ENCODE measurements at regions not wholly inside any gene's neighbourhood (a gene's known extent, or its start where the extent isn't known, plus 50 kb on each side); places are given as distances from the start of the nearest gene placed in this dataset.

GRCh38 chr16:86325360-86325759, 185.0 kb upstream of the FOXF1 start:
- DNase-seq (ENCODE audit: low spot score): no peak

DNA sequence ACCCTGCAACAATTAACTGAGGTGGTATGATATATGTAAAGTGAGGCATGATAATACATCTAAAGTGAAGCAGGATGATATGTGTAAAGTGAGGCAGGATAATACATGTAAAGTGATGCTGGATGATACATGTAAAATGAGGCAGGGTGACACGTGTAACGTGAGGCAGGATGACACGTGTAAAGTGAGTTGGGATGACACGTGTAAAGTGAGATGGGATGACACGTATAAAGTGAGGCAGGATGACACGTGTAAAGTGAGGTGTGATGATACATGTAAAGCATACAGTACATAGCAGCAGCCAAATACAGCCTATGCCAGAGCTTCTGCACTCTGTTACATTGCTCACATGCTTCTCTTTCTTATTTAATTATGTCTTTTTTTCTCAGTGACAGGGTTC, 184.4 kb upstream of the FOXF1 start:
- no peak for DNase-seq (ENCODE audit: low spot score)

DNA sequence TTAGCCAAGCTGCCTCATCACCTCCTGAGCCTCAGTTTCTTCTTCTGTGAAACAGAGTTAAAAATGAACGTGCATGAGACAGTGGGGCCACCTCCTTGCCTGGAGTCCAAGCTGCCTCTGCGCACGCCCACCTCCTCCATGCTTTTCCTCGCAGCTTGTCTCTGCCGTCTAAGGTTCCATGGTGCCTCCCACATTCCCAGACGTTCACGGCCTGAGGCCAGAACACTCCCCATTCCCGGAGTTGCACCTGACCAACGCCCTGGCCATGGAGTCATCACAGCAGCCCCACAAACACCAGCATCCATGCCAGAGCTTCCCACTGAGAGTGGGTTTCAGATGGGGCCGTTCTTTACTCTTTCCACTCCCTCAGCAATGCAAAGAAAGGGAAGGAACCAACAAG, 183.0 kb upstream of the FOXF1 start:
- no peak for DNase-seq (ENCODE audit: low spot score)

GRCh38 chr16:86330906-86331305, 179.4 kb upstream of the FOXF1 start:
- DNase-seq (ENCODE audit: low spot score): no peak

DNA sequence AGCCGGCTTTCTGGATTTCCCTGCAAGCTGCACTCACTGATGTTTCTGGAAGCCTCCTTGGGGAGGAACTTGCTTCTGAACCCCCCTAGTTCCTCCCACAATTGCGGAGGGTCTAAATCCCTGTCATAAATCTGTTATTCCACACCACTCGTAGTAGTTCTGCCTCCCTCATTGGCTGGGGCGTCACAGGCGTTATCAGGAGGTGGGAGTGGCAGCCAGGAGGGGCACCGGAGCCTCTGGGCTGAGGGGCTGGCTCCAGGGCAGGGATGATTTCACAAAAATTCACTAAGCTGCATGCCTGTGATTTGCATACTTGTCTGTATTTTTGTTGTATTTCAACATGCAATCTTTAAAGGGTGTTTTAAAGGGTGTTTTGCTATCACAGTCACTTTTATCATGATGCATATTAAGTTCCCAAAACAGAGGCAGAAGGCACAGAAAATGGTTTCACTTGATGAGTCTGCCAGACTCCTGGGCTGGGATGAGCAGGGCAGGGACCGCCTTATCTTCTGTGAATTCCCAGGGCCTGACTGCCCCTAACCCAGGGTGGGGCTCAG, 176.2 kb upstream of the FOXF1 start:
- no peak for DNase-seq (ENCODE audit: low spot score)

DNA sequence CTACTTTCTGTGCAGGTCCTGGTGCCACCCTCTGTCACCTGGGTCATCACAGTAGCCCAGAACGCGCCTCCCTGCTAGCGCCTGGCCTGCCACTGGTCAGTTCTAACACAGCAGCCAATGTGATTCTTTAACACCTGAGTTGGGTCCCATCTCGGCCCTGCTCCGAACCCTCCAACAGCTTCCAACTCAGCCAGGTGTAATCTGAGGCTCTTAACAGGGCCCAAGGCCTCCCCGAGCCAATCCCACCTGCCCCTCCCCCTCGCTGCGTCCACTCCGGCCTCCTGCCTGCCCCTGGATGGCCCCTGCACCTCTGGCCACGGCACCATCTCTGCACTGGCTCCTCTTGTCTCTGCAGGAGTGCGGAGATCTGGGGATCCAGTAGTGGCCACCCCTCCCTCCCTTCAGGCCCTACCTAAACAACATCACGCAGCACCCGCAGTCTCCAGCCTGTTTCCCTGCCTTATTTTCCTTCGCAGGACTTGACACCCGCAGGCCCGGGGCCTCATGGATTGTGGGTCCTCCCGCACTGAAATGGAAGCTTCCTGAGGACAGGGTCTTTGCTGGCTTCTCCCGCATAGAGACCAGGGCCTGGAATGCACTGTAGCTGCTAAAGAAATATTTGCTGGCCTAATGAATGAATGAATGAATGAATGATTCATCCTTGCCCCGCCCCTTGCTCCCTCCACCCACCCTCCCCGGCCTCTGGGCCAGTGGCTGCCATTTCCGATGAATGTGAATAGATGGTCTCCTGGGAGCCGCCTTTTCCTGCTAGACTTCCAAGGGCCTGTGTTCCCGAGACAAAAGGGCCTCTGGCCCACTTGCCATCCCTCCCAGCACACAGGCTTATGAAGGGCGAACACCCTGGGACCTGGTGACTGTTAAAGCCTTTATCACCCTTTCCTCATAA, 174.8 kb upstream of the FOXF1 start:
- DNase-seq (ENCODE audit: low spot score): no peak

GRCh38 chr16:86337138-86337537, 173.2 kb upstream of the FOXF1 start:
- no peak for DNase-seq (ENCODE audit: low spot score)

DNA sequence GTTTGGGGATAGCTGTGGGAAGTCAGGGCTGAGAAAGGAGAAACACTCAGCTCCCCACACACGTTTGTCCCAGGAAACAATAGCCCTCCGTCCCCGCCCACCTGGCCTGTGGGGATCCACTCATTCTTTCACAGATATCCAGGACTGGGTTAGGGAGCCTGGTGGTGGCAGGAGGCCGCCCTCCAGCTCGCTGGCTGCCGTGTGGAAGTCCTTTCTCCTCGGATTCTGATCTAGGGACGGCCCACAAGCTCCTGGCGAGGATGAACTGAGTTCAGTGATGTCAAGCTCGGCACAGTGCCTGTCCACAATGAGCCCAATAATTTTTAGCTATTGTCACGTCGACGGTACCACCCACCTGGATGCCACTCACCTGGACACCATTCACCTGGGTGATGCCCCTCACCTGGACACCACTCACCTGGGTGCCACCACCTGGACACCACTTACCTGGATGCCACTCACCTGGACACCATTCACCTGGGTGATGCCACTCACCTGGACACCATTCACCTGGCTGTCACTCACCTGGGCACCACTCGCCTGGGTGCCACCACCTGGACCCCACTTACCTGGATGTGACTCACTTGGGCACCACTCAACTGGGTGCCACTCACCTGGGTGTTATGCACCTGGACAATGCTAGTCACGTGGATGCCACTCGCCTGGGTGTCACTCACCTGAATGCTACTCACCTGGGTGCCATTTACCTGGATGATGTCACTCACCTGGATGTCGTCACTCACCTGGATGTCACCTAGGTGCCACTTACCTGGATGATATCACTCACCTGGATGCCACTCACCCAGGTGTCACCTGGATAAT, 172.5 kb upstream of the FOXF1 start:
- no peak for DNase-seq (ENCODE audit: low spot score)

DNA sequence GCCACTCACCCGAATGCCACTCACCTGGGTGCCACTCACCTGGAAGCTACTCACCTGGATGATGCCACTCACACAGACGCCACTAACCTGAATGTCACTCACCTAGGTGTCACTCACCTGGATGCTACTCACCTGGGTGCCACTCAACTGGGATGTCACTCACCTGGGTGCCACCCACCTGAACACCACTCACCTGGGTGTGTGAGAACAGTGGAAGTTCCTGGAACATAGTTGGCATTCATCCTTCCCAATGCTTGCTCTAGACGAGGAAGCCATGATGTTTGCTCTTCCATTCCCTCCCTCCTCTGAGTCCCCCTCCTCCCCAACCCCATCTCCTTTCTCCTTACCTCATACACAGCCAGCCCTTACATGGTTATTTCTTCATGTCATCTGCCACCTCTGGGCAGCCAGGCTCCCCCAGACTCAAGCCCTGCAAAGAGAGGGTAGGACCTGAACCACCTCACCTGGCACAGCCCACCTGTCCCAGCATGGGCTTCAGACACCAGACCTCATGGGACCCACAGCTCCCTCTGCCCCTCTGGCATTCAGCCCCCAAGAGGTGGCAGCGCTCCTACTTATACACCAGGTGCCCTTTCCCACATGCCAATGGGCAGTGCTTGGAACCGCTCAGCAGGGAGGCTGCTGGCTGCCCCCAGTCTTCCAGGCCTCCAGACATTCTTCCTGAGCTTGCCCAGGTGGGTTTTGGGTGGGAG, 171.8 kb upstream of the FOXF1 start:
- no peak for DNase-seq (ENCODE audit: low spot score)

DNA sequence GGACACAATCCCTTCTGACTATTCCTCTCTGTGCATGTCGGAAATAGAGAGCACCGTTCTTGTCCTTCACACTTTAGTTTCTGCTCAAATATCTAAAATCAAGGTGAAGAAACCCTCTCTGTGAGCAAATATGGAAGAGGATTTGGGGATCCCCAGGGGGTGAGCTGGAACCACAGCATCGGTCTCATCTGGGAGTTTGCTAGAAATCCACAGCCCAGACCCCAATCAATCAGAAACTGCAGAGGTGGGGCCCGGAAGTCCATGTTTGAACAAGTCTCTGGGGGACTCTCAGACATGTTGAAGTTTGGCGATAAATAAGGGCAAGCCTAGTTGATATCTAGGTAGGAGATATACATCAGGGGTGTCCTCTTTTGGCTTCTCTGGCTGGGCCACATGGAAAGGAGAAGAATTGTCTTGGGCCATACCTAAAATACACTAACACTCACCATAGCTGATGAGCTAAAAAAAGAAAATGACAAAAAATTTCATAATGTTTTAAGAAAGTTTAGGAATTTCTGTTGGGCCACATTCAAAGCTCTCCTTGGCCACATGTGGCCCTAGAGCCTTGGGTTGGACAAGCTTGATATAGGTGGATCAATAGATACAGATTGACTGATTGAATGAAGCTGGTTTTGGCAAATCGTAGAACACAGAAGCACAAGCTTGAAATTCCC, 168.0 kb upstream of the FOXF1 start:
- DNase-seq (ENCODE audit: low spot score): no peak

DNA sequence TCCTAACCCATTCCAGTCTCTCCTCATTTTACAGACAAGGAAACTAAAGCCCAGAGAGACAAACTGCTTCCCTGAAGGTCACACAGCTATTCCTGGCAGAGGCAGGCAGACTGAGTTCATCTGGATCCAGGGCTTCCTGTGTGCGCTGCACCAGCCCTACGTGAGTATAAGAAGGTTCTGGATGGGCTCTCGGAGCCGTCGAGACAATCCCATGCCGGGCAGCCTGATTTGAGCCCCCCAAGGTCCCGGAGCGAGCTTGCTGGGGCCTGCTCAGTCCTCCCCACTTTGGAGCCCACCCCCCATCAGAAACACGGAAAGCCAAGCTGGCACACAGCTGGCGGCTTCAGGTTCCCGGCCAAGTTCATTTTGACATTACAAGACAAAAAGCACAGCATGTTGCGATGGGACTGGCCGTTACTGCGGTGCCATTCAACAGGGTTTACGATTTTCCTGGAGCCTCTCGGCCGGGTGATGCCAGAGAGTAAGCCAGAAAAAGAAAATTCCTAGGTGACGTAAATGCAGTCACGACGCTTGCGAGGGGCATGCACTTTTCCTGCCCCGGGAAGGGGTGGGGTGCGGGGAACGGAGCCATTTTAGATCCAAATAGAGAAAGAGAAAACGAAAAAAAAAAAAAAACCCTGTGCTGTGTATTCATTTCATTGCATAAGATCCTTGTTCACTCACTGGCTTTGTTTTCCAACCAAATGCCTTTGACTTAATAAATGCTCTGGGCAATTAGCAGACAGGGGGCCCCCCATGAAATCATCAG, 167.1 kb upstream of the FOXF1 start:
- no peak for DNase-seq (ENCODE audit: low spot score)

GRCh38 chr16:86343796-86344585, 166.3 kb upstream of the FOXF1 start:
- DNase-seq (ENCODE audit: low spot score): no peak

GRCh38 chr16:86344586-86344871, 165.8 kb upstream of the FOXF1 start:
- DNase-seq (ENCODE audit: low spot score): no peak

- no peak for DNase-seq (ENCODE audit: low spot score)
These were observed 165.4 kb upstream of the FOXF1 start for GRCh38 chr16:86344881-86345280.

GRCh38 chr16:86345516-86345915, 164.8 kb upstream of the FOXF1 start:
- DNase-seq (ENCODE audit: low spot score): no peak

GRCh38 chr16:86346034-86346433, 164.3 kb upstream of the FOXF1 start:
- no peak for DNase-seq (ENCODE audit: low spot score)

DNA sequence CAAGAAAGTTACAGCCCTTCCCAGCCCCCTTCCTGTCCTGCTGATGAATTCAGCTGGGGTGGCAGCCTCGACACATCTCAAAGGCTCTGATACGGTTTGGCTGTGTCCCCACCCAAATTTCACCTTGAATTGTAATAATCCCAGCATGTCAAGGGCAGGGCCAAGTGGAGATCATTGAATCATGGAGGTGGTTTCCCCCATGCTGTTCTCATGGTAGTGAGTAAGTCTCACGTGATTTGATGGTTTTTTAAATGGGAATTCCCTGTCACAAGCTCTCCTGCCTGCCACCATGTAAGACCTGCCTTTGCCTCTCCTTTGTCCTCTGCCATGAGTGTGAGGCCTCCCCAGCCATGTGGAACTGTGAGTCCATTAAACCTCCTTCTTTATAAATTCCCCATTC, 163.2 kb upstream of the FOXF1 start:
- DNase-seq (ENCODE audit: low spot score): no peak

DNA sequence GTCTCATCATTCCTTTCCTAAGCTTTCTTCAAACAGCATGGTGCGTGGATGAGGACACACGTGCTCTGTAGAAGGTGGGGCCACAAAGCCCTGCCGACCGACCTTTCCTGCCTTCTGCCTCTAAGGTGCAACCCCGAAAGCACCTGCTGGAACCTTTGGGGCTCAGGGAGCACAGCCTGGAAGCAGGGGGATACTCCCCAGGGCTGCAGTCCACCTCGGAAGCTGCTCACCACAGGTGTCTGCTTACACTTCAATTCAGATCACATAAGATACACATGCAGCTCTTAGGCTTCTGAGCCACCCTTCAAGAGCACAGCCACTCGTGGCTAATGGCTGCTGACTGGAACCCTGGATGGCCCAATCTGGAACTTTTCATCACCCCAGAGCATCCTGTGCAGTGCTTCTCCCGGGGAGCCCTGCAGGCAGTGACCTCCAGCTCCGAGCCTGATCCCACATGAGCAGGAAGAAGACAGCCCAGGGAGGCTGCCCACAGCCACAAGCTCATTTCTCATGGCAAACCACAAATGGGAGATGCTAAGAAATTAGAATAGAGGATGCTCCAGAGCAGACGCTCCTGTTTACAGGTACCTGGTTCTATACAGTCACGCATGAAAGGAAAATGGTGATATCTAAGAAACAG, 162.3 kb upstream of the FOXF1 start:
- DNase-seq (ENCODE audit: low spot score): no peak

- DNase-seq (ENCODE audit: low spot score): no peak
These were observed 160.9 kb upstream of the FOXF1 start for GRCh38 chr16:86349338-86349900.

- no peak for DNase-seq (ENCODE audit: low spot score)
These were observed 160.0 kb upstream of the FOXF1 start for GRCh38 chr16:86350289-86350688.

Measured in LoVo (cell line).